ENCODE measurements at regions not wholly inside any gene's neighbourhood (a gene's known extent, or its start where the extent isn't known, plus 50 kb on each side); places are given as distances from the start of the nearest gene placed in this dataset.

DNA sequence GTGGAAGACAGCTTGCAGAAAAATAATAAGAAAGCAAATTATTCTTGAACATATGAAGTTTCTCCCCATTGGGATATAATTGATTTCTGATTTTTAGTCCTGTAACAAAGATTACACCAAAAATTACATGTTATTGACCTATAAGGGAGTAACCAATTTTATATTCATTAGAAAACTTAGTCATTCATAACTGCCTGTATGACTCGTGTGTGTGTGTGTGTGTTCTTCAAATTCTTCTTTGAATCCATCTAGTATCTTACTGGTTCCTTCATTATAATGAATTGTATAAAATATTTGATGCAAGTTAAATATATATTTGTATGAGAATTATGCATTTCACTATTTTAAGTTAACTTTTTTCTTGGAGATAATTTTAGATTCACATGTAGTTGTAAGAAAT is 310.4 kb downstream of the HAO1 start:
- Histone ChIP-seq H3K9me3 (ENCODE audit: control insufficient read depth, insufficient read depth, low read depth, low read length) (no peaks in the 10 kb centered on the region), H3K36me3 (ENCODE audit: control insufficient read depth in 2 of 2, insufficient read depth in 1 of 2, low read length in 2 of 2) (no peaks in the 10 kb centered on the region), H3K4me3 (ENCODE audit: low read depth, low read length) (no peak overlapping the region), H3K4me1 (ENCODE audit: control insufficient read depth, insufficient read depth, low read length) (no peaks in the 10 kb centered on the region), H3K27ac (ENCODE audit: extremely low read depth, low read depth, low read length) (no peak overlapping the region)
- CTCF ChIA-PET: no interaction called here
- POLR2A ChIA-PET: no interaction called here
- no peak for TF ChIP-seq KLF1 (tag by site-specific recombination; IDR thresholded peaks at IDR 0.05)
- TF ChIP-seq ZNF433 (tag by site-specific recombination; IDR thresholded peaks at IDR 0.05; ENCODE audit: low read depth): no peak
- no peak for TF ChIP-seq EGR2 (tag by site-specific recombination; IDR thresholded peaks at IDR 0.05; ENCODE audit: low read depth)
- no peak for TF ChIP-seq ZNF157 (tag by site-specific recombination; IDR thresholded peaks at IDR 0.05)

DNA sequence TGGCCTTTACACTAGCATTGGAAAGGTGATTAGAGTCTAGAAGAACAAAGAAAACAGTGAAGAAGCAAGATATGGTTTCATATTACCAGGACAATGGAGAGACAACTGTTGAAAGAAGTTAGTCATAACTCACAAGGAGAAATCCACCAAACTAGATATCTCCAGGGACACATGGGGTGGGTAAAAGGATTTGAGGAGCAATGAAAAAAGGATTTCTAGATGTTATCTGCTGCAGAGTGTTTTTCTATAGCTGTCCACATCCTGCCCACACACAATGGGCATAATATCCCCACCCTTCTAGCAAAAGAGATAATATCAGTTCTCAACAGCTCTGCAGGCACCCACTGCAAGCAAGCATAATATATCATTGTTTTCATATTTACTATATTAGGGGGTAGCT is 303.1 kb downstream of the HAO1 start:
- no peak overlapping the region for H3K4me3 ChIP-seq (ENCODE audit: low read depth, low read length)
- POLR2A ChIA-PET: no interaction called here
- CTCF ChIA-PET: no interaction called here
- no peak overlapping the region for H3K27ac ChIP-seq (ENCODE audit: extremely low read depth, low read depth, low read length)
- no peaks in the 10 kb centered on the region for H3K9me3 ChIP-seq (ENCODE audit: control insufficient read depth, insufficient read depth, low read depth, low read length)
- no peaks in the 10 kb centered on the region for H3K36me3 ChIP-seq (ENCODE audit: control insufficient read depth in 2 of 2, insufficient read depth in 1 of 2, low read length in 2 of 2)
- TF ChIP-seq ZNF23 (tag by site-specific recombination; IDR thresholded peaks at IDR 0.05; ENCODE audit: borderline replicate concordance) (no peak), ZSCAN23 (tag by site-specific recombination; IDR thresholded peaks at IDR 0.05) (no peak), ZNF426 (tag by site-specific recombination; IDR thresholded peaks at IDR 0.05) (no peak), ZNF37A (tag by site-specific recombination; IDR thresholded peaks at IDR 0.05) (no peak), ZNF621 (tag by site-specific recombination; IDR thresholded peaks at IDR 0.05) (no peak), ZNF248 (tag by site-specific recombination; IDR thresholded peaks at IDR 0.05) (no peak), ZNF558 (tag by site-specific recombination; IDR thresholded peaks at IDR 0.05) (no peak), ZBTB48 (tag by site-specific recombination; IDR thresholded peaks at IDR 0.05) (no peak), ZEB2 (tag by site-specific recombination; IDR thresholded peaks at IDR 0.05) (no peak), ZNF174 (tag by site-specific recombination; IDR thresholded peaks at IDR 0.05) (no peak), ZBTB17 (tag by site-specific recombination; IDR thresholded peaks at IDR 0.05) (no peak)
- no peaks in the 10 kb centered on the region for H3K4me1 ChIP-seq (ENCODE audit: control insufficient read depth, insufficient read depth, low read length)

DNA sequence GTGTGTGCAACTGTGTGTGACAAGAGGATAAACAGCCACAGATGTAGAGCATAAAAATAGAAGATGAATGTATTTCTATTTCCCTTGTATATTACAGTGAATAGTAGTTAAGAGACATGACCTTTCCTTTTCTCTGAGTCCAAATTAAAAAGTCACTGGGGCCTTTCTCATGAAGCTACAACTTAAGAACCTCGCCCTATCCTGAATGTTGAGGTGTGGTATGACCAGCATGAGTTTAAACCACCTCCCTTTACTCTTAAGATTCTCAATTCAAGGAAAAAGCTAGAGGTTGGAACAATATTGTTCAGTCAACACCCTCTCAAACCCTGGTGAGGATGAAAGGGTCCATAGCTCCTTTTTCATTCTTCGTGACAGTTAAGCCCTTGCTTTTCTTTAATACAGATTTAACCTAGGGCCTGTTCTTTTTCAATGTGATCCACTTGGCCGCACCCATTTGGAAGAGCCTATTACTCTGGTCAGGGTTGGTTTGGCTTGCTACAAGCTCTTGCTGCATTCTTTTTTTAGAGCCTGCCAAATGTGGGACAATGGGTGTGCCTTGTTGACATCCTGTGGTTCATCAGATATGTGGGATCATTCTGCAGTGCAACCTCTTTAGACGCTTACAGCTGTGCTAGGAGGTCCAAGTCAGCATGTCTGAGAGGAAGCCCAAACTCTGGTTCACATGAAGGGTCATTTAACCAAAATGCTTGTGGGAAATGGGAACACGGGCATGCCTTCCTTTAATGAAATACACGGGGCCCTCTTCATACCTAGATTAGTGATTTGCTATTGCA is 290.0 kb downstream of the HAO1 start:
- TF ChIP-seq ZIC2 (tag by site-specific recombination; IDR thresholded peaks at IDR 0.05): no peak
- TF ChIP-seq, protein P1, sequence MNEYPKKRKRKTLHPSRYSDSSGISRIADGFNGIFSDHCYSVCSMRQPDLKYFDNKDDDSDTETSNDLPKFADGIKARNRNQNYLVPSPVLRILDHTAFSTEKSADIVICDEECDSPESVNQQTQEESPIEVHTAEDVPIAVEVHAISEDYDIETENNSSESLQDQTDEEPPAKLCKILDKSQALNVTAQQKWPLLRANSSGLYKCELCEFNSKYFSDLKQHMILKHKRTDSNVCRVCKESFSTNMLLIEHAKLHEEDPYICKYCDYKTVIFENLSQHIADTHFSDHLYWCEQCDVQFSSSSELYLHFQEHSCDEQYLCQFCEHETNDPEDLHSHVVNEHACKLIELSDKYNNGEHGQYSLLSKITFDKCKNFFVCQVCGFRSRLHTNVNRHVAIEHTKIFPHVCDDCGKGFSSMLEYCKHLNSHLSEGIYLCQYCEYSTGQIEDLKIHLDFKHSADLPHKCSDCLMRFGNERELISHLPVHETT (tag by site-specific recombination; IDR thresholded peaks at IDR 0.05): no peak
- TF ChIP-seq ZNF2 (tag by site-specific recombination; IDR thresholded peaks at IDR 0.05): no peak
- TF ChIP-seq, protein P2, sequence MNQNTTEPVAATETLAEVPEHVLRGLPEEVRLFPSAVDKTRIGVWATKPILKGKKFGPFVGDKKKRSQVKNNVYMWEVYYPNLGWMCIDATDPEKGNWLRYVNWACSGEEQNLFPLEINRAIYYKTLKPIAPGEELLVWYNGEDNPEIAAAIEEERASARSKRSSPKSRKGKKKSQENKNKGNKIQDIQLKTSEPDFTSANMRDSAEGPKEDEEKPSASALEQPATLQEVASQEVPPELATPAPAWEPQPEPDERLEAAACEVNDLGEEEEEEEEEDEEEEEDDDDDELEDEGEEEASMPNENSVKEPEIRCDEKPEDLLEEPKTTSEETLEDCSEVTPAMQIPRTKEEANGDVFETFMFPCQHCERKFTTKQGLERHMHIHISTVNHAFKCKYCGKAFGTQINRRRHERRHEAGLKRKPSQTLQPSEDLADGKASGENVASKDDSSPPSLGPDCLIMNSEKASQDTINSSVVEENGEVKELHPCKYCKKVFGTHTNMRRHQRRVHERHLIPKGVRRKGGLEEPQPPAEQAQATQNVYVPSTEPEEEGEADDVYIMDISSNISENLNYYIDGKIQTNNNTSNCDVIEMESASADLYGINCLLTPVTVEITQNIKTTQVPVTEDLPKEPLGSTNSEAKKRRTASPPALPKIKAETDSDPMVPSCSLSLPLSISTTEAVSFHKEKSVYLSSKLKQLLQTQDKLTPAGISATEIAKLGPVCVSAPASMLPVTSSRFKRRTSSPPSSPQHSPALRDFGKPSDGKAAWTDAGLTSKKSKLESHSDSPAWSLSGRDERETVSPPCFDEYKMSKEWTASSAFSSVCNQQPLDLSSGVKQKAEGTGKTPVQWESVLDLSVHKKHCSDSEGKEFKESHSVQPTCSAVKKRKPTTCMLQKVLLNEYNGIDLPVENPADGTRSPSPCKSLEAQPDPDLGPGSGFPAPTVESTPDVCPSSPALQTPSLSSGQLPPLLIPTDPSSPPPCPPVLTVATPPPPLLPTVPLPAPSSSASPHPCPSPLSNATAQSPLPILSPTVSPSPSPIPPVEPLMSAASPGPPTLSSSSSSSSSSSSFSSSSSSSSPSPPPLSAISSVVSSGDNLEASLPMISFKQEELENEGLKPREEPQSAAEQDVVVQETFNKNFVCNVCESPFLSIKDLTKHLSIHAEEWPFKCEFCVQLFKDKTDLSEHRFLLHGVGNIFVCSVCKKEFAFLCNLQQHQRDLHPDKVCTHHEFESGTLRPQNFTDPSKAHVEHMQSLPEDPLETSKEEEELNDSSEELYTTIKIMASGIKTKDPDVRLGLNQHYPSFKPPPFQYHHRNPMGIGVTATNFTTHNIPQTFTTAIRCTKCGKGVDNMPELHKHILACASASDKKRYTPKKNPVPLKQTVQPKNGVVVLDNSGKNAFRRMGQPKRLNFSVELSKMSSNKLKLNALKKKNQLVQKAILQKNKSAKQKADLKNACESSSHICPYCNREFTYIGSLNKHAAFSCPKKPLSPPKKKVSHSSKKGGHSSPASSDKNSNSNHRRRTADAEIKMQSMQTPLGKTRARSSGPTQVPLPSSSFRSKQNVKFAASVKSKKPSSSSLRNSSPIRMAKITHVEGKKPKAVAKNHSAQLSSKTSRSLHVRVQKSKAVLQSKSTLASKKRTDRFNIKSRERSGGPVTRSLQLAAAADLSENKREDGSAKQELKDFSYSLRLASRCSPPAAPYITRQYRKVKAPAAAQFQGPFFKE (tag by site-specific recombination; IDR thresholded peaks at IDR 0.05; ENCODE audit: borderline replicate concordance): no peak
- no peak for TF ChIP-seq KLF1 (tag by site-specific recombination; IDR thresholded peaks at IDR 0.05)
- TF ChIP-seq, protein P3, sequence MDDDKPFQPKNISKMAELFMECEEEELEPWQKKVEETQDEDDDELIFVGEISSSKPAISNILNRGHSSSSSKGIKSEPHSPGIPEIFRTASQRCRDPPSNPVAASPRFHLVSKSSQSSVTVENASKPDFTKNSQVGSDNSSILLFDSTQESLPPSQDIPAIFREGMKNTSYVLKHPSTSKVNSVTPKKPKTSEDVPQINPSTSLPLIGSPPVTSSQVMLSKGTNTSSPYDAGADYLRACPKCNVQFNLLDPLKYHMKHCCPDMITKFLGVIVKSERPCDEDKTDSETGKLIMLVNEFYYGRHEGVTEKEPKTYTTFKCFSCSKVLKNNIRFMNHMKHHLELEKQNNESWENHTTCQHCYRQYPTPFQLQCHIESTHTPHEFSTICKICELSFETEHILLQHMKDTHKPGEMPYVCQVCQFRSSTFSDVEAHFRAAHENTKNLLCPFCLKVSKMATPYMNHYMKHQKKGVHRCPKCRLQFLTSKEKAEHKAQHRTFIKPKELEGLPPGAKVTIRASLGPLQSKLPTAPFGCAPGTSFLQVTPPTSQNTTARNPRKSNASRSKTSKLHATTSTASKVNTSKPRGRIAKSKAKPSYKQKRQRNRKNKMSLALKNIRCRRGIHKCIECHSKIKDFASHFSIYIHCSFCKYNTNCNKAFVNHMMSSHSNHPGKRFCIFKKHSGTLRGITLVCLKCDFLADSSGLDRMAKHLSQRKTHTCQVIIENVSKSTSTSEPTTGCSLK (tag by site-specific recombination; IDR thresholded peaks at IDR 0.05): no peak
- no peak for TF ChIP-seq ZBTB48 (tag by site-specific recombination; IDR thresholded peaks at IDR 0.05)
- TF ChIP-seq ZNF19 (tag by site-specific recombination; IDR thresholded peaks at IDR 0.05; ENCODE audit: low read depth): no peak
- ChIA-PET CTCF (no interaction called here), POLR2A (no interaction called here)
- no peak overlapping the region for H3K4me3 ChIP-seq (ENCODE audit: low read depth, low read length)
- no peaks in the 10 kb centered on the region for H3K4me1 ChIP-seq (ENCODE audit: control insufficient read depth, insufficient read depth, low read length)
- H3K36me3 ChIP-seq (ENCODE audit: control insufficient read depth in 2 of 2, insufficient read depth in 1 of 2, low read length in 2 of 2): no peaks in the 10 kb centered on the region
- no peaks in the 10 kb centered on the region for H3K9me3 ChIP-seq (ENCODE audit: control insufficient read depth, insufficient read depth, low read depth, low read length)
- no peak overlapping the region for H3K27ac ChIP-seq (ENCODE audit: extremely low read depth, low read depth, low read length)
